Colonic mucosa (tissue), 4 donors: ENCODE measurements at regions not wholly inside any gene's neighbourhood (a gene's known extent, or its start where the extent isn't known, plus 50 kb on each side); places are given as distances from the start of the nearest gene placed in this dataset.

Experiments
- DNase-seq: peaks from one replicate; pipeline ENCODE4 v3.0.0-alpha.2; 2020
- H3K27ac ChIP-seq: fragments of 200-600 bp; one replicate; pipeline ENCODE4 v1.8.0; 2021
- H3K27me3 ChIP-seq: fragments of 200-600 bp; one replicate; pipeline ENCODE4 v1.8.0; 2021
- H3K36me3 ChIP-seq: fragments of 200-600 bp; one replicate; pipeline ENCODE4 v1.8.0; 2021
- H3K4me1 ChIP-seq: fragments of 200-600 bp; one replicate; pipeline ENCODE4 v1.8.0; 2021; ENCODE audit warnings: mild to moderate bottlenecking
- H3K4me3 ChIP-seq: fragments of 200-600 bp; one replicate; pipeline ENCODE4 v1.8.0; 2021
- H3K9ac ChIP-seq, 2 donors: one replicate each; pipeline ENCODE4 v1.7.0; 2013; ENCODE audit warnings: control low read depth in 2 of 2, low read depth in 2 of 2, low read length in 2 of 2
- H3K9me3 ChIP-seq: fragments of 200-600 bp; one replicate; pipeline ENCODE4 v1.8.0; 2021
- intact Hi-C: fragments of 100-400 bp; cut with DNase I; formaldehyde crosslinking; loops from one replicate; pipeline ENCODE4 v1.14.1; 2022
- TF ChIP-seq, protein P1 (sequence below): fragments of 200-600 bp; IDR thresholded peaks from one replicate; pipeline ENCODE4 v1.8.0; 2022; ENCODE audit warnings: antibody characterized with exemption, mild to moderate bottlenecking
- donor health status: healthy.
- donor health status: DM: no; HTN: no; CAD: no.
- donor health status: DM: no; HTN: no; CAD: no.

DNA sequence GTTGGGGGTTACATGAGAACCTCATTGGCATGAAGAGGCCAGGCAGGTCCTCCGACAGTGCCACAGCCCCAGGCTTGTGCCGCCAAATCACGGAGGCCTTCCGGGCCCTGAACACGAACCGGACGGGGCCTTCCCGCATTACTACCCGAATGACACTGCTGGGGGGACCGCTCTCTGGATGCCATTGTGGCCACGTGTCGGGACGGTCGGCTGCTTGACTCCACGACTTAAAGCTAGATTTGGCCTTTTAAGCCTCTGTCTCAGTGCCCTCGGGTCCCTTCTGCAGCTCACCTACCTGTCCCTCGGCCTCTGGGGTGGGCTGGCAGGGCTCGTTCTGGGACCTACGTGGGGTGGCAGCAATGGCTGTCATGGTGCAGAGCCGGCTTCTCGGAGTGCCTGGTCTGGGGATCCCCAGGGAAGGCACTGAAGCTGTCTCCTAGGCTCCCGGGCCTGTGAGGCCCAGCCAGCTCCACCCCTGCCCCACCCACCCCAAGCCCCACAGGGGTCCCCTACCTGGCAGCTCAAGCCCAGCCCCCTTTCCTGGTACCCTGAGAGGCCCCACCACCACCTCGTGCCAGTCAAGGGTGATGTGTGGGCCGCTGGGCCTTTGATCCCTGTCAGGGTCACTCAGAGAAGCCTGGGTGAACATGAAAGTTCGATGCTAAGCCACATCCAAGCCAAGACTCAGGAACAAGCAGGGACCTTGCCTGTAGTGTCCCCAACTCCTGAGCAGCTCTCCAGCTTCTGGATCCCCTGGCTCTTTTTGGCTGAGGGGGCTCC is 245.8 kb upstream of the SGCG start:
- Histone ChIP-seq H3K4me3 (no peak overlapping the region), H3K36me3 (no peaks in the 10 kb centered on the region), H3K4me1 (no peaks in the 10 kb centered on the region), H3K9ac (no peak overlapping the region), H3K27ac (no peak overlapping the region), H3K9me3 (no peaks in the 10 kb centered on the region), H3K27me3 (no peaks in the 10 kb centered on the region)
- intact Hi-C loops, result no loop called here
- DNase-seq, result no peak
- TF ChIP-seq, protein P1, sequence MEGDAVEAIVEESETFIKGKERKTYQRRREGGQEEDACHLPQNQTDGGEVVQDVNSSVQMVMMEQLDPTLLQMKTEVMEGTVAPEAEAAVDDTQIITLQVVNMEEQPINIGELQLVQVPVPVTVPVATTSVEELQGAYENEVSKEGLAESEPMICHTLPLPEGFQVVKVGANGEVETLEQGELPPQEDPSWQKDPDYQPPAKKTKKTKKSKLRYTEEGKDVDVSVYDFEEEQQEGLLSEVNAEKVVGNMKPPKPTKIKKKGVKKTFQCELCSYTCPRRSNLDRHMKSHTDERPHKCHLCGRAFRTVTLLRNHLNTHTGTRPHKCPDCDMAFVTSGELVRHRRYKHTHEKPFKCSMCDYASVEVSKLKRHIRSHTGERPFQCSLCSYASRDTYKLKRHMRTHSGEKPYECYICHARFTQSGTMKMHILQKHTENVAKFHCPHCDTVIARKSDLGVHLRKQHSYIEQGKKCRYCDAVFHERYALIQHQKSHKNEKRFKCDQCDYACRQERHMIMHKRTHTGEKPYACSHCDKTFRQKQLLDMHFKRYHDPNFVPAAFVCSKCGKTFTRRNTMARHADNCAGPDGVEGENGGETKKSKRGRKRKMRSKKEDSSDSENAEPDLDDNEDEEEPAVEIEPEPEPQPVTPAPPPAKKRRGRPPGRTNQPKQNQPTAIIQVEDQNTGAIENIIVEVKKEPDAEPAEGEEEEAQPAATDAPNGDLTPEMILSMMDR, result no peak

DNA sequence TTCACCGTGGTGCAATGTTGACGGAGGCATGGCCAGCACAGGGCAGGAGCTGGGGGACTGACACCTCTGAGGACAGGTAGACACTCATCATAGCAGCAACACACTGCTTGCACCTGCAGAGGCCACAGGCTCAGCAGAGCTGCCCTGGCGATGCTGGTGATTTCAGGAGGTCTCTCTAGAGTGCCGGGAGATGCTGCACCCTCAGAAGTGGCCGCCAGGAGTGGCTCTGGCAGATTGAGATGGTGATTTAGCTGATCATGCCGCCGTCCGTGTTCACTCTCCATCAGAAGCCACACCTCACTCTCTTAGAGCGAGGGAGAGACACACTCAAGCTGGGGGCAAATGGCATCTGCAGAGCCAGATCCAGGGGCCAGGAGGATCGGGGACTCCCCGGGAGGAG is 244.6 kb upstream of the SGCG start:
- TF ChIP-seq, protein P1, result no peak
- Histone ChIP-seq H3K4me1 (no peaks in the 10 kb centered on the region), H3K4me3 (no peak overlapping the region), H3K9me3 (no peaks in the 10 kb centered on the region), H3K36me3 (no peaks in the 10 kb centered on the region), H3K9ac (no peak overlapping the region), H3K27me3 (no peaks in the 10 kb centered on the region), H3K27ac (no peak overlapping the region)
- intact Hi-C loops, result no loop called here
- no peak for DNase-seq

DNA sequence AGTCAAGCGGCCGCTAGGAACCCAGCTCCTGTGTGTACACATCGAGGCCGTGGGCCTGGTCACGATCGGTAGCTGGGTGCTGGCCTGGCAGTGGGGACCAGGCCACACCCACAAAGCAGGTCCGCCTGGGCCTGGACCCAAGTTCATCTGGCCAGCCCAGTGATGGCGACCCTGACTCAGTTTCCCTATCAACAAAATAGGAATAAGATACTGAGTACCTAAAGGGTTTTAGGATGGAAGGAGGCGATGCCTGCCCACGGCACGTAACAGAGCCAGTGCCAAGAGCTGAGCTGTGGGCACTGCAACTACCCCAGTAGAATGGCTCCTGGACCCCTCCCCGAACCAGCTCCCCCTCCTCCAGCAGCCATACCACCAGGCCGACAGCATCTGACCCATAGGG is 243.5 kb upstream of the SGCG start:
- intact Hi-C loops, result no loop called here
- no peak for DNase-seq

DNA sequence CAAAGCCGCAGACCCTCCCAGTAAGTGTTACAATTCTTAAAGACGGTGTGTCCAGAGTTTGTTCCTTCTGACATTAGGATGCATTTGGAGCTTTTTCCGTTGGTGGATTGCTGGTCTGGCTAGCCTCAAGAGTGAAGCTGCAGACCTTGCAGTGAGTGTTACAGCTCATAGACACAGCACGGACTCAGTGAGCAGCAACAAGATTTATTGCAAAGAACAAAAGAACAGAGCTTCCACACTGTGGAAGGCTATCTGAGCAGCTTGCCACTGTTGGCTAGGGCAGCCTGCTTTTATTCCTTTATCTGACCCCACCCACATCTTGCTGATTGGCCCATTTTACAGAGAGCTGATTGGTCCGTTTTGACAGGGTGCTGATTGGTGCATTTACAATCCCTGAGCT is 242.8 kb upstream of the SGCG start:
- no peak overlapping the region for H3K4me3 ChIP-seq
- H3K4me1 ChIP-seq, result no peaks in the 10 kb centered on the region
- H3K9ac ChIP-seq, result no peak overlapping the region
- intact Hi-C loops, result no loop called here
- H3K27me3 ChIP-seq, result no peaks in the 10 kb centered on the region
- TF ChIP-seq, protein P1, result no peak
- H3K27ac ChIP-seq, result no peak overlapping the region
- no peaks in the 10 kb centered on the region for H3K36me3 ChIP-seq
- no peaks in the 10 kb centered on the region for H3K9me3 ChIP-seq
- no peak for DNase-seq

More for the DNA sequence above, 243.5 kb upstream of the SGCG start:
- Histone ChIP-seq H3K27me3 (no peaks in the 10 kb centered on the region), H3K27ac (no peak overlapping the region), H3K4me1 (no peaks in the 10 kb centered on the region), H3K9ac (no peak overlapping the region), H3K9me3 (no peaks in the 10 kb centered on the region), H3K4me3 (no peak overlapping the region), H3K36me3 (no peaks in the 10 kb centered on the region)
- TF ChIP-seq, protein P1, result no peak

DNA sequence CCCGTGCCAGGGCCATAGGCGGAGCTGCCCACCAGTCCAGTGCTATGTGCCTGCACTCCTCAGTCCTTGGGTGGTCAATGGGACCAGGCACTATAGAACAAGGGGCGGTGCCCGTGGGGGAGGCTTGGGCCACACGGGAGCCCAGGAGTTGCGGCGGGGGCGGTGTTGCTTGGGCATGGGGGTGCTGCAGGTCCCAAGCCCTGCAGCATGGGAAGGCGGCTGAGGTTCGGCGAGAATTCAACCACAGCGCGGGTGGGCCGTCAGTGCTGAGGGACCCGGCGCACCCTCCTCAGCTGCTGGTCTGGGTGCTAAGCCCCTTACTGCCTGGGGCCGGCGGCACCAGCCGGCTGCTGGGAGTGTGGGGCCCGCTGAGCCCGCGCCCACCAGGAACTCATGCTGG is 242.2 kb upstream of the SGCG start:
- DNase-seq, result no peak
- no peak overlapping the region for H3K27ac ChIP-seq
- H3K9me3 ChIP-seq, result no peaks in the 10 kb centered on the region

More for the DNA sequence above, 242.2 kb upstream of the SGCG start:
- Histone ChIP-seq H3K9ac (no peak overlapping the region), H3K27me3 (no peaks in the 10 kb centered on the region), H3K36me3 (no peaks in the 10 kb centered on the region), H3K4me3 (no peak overlapping the region), H3K4me1 (no peaks in the 10 kb centered on the region)
- intact Hi-C loops, result no loop called here
- TF ChIP-seq, protein P1, result no peak
